ENCODE measurements at regions not wholly inside any gene's neighbourhood (a gene's known extent, or its start where the extent isn't known, plus 50 kb on each side); places are given as distances from the start of the nearest gene placed in this dataset.

GRCh38 chr6:98650941-98651340 lies 183.4 kb upstream of the POU3F2 start:
- TF ChIP-seq CTCF (IDR thresholded peaks at IDR 0.05): no peak
- no peak for TF ChIP-seq POLR2A (IDR thresholded peaks at IDR 0.05)

Measured in testis (tissue), 2 donors.